ENCODE measurements at regions not wholly inside any gene's neighbourhood (a gene's known extent, or its start where the extent isn't known, plus 50 kb on each side); places are given as distances from the start of the nearest gene placed in this dataset.

DNA sequence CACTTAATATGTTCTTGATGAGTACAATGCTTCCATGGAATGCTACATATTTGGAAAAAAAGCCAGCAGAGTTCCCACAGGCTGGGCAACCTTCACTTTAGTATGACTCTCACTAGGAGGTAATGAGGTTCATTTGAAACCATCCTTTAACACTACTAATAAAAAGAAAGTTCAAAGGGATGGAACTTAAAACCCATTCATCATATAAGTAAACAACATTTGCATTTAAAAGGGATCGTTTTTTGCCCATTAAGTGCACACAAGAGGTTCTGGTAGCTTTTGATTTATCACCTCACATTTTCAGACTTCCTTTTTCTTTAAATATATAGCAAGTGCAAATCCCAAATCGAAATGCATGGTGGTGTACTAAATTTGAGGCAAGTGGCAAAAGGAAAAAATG, 270.8 kb upstream of the DCC start:
- no peaks in the 10 kb centered on the region for H3K27me3 ChIP-seq (ENCODE audit: insufficient read depth, poor library complexity, severe bottlenecking)
- no peak overlapping the region for H3K27ac ChIP-seq (replicated peaks)
- no peak overlapping the region for H3K4me3 ChIP-seq (replicated peaks; ENCODE audit: insufficient read depth, low read length)
- no peak for DNase-seq (ENCODE audit: low read depth in 1 of 2, low spot score in 1 of 2)
- no peak for TF ChIP-seq POLR2AphosphoS5 (IDR thresholded peaks at IDR 0.05; ENCODE audit: low read depth)
- TF ChIP-seq GABPA (IDR thresholded peaks at IDR 0.05; ENCODE audit: low read depth): no peak
- TF ChIP-seq CTCF (IDR thresholded peaks at IDR 0.05; ENCODE audit: insufficient read depth, low read length): no peak
- TF ChIP-seq REST (IDR thresholded peaks at IDR 0.05; ENCODE audit: insufficient replicate concordance, low read depth): no peak
- TF ChIP-seq SPI1 (IDR thresholded peaks at IDR 0.05; ENCODE audit: borderline replicate concordance, low read depth): no peak

GRCh38 chr18:52070291-52070756, 269.7 kb upstream of the DCC start:
- no peaks in the 10 kb centered on the region for H3K27me3 ChIP-seq (ENCODE audit: insufficient read depth, poor library complexity, severe bottlenecking)
- TF ChIP-seq SPI1 (IDR thresholded peaks at IDR 0.05; ENCODE audit: borderline replicate concordance, low read depth): no peak
- TF ChIP-seq GABPA (IDR thresholded peaks at IDR 0.05; ENCODE audit: low read depth): no peak
- no peak for TF ChIP-seq POLR2AphosphoS5 (IDR thresholded peaks at IDR 0.05; ENCODE audit: low read depth)
- TF ChIP-seq CTCF (IDR thresholded peaks at IDR 0.05; ENCODE audit: insufficient read depth, low read length): no peak
- TF ChIP-seq REST (IDR thresholded peaks at IDR 0.05; ENCODE audit: insufficient replicate concordance, low read depth): no peak
- H3K27ac ChIP-seq (replicated peaks): no peak overlapping the region
- H3K4me3 ChIP-seq (replicated peaks; ENCODE audit: insufficient read depth, low read length): no peak overlapping the region
- DNase-seq (ENCODE audit: low read depth in 1 of 2, low spot score in 1 of 2): no peak

GRCh38 chr18:52077251-52077983, 262.6 kb upstream of the DCC start:
- TF ChIP-seq CTCF (IDR thresholded peaks at IDR 0.05; ENCODE audit: insufficient read depth, low read length) (no peak), SPI1 (IDR thresholded peaks at IDR 0.05; ENCODE audit: borderline replicate concordance, low read depth) (no peak), REST (IDR thresholded peaks at IDR 0.05; ENCODE audit: insufficient replicate concordance, low read depth) (no peak), POLR2AphosphoS5 (IDR thresholded peaks at IDR 0.05; ENCODE audit: low read depth) (no peak), GABPA (IDR thresholded peaks at IDR 0.05; ENCODE audit: low read depth) (no peak)
- Histone ChIP-seq H3K4me3 (replicated peaks; ENCODE audit: insufficient read depth, low read length) (no peak overlapping the region), H3K27me3 (ENCODE audit: insufficient read depth, poor library complexity, severe bottlenecking) (no peaks in the 10 kb centered on the region), H3K27ac (replicated peaks) (no peak overlapping the region)
- no peak for DNase-seq (ENCODE audit: low read depth in 1 of 2, low spot score in 1 of 2)

Data from HL-60 (cell line).